PFSK-1 (cell line): ENCODE measurements at regions not wholly inside any gene's neighbourhood (a gene's known extent, or its start where the extent isn't known, plus 50 kb on each side); places are given as distances from the start of the nearest gene placed in this dataset.

Experiments
- FOXP2 ChIP-seq: optimal IDR thresholded peaks from 2 replicates; pipeline ENCODE3; 2011; ENCODE audit warnings: borderline replicate concordance, control low read depth, inconsistent platforms; ENCODE audit not compliant: insufficient read depth; ENCODE audit errors: extremely low read length, extremely low read depth
- POLR2AphosphoS5 ChIP-seq: IDR thresholded peaks from 2 replicates; pipeline ENCODE4 v1.6.1; 2012; ENCODE audit warnings: low read depth, mild to moderate bottlenecking, control low read depth, low read length, moderate library complexity
- SIN3A ChIP-seq: IDR thresholded peaks from 2 replicates; pipeline ENCODE4 v1.6.1; 2012; ENCODE audit warnings: mild to moderate bottlenecking, low read length, moderate library complexity, borderline replicate concordance; ENCODE audit not compliant: insufficient read depth
- TAF1 ChIP-seq: IDR thresholded peaks from 2 replicates; pipeline ENCODE4 v1.6.1; 2012; ENCODE audit warnings: low read length, control low read depth, borderline replicate concordance; ENCODE audit not compliant: insufficient read depth
- TF ChIP-seq, protein P1 (sequence below), 2 experiments: IDR thresholded peaks; 2 replicates each; pipeline versions ENCODE4 v1.6.1 to v1.8.0; 2011 to 2012; ENCODE audit warnings: low read depth in 2 of 2, low read length in 2 of 2, control low read depth in 1 of 2, inconsistent platforms in 1 of 2, mild to moderate bottlenecking in 1 of 2, moderate library complexity in 1 of 2; ENCODE audit not compliant: insufficient read depth in 1 of 2

DNA sequence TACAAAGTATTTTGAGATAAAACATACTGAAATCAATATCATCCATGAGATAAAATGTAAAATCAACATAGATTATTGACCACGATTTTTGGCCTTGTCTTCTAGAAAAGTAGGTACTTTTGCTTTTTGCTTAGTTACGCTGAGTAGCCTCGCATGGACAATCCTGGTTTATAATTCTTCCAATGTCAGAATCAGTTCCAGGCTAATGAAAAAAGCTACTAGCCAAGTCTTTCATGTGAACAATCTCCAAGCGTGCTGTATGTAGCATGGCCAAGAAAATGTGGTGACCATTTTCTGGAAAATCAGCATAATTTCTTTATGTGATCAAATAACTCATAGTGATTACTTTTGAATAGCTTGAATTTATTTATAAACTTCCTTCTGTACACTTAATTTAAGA lies 145.8 kb downstream of the NTMT2 start:
- TF ChIP-seq TAF1 = no peak
- no peak for TF ChIP-seq FOXP2
- no peak for TF ChIP-seq SIN3A
- no peak for TF ChIP-seq POLR2AphosphoS5
- TF ChIP-seq, protein P1, sequence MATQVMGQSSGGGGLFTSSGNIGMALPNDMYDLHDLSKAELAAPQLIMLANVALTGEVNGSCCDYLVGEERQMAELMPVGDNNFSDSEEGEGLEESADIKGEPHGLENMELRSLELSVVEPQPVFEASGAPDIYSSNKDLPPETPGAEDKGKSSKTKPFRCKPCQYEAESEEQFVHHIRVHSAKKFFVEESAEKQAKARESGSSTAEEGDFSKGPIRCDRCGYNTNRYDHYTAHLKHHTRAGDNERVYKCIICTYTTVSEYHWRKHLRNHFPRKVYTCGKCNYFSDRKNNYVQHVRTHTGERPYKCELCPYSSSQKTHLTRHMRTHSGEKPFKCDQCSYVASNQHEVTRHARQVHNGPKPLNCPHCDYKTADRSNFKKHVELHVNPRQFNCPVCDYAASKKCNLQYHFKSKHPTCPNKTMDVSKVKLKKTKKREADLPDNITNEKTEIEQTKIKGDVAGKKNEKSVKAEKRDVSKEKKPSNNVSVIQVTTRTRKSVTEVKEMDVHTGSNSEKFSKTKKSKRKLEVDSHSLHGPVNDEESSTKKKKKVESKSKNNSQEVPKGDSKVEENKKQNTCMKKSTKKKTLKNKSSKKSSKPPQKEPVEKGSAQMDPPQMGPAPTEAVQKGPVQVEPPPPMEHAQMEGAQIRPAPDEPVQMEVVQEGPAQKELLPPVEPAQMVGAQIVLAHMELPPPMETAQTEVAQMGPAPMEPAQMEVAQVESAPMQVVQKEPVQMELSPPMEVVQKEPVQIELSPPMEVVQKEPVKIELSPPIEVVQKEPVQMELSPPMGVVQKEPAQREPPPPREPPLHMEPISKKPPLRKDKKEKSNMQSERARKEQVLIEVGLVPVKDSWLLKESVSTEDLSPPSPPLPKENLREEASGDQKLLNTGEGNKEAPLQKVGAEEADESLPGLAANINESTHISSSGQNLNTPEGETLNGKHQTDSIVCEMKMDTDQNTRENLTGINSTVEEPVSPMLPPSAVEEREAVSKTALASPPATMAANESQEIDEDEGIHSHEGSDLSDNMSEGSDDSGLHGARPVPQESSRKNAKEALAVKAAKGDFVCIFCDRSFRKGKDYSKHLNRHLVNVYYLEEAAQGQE (IDR thresholded peaks at IDR 0.05; ENCODE audit: insufficient read depth in 1 of 2, low read depth in 2 of 2, low read length in 2 of 2) = no peak

DNA sequence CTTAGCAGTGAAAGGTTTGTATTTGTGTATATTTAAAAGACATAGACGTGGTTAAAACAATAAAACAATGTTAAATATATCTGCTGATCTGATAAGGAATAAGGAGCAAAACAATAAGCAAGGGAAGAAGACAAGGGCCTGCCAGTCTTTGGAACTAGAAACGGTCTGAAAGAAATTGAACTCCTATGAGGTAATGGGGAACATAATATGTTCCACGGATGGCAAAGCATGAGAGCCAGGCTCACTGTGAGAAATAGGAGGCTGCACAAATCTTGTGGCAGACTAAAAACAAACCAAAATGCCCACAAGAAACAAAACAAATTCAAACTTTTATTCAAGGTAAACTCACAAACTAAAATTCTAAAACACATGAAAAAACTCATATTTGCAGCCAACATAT lies 150.5 kb downstream of the NTMT2 start:
- no peak for TF ChIP-seq SIN3A
- TF ChIP-seq, protein P1 (IDR thresholded peaks at IDR 0.05; ENCODE audit: insufficient read depth in 1 of 2, low read depth in 2 of 2, low read length in 2 of 2) = no peak
- no peak for TF ChIP-seq POLR2AphosphoS5
- TF ChIP-seq FOXP2 = no peak
- TF ChIP-seq TAF1 = no peak

DNA sequence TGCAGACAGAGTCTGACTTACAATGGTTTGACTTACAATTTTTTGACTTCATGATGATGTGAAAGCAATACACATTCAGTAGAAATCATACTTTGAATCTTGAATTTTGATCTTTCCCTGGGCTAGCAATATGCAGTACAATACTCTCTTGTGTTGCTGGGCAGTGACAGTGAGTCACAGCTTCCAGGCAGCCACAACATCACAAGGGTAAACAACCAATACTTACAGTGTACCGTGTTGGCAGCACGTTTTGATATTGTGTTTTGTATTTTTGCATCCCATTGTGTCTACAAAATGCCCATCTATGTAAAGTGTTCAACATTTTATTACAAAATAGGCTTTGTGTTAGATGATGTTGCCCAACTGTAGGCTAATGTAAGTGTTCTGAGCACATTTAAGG lies 150.9 kb downstream of the NTMT2 start:
- TF ChIP-seq POLR2AphosphoS5 (no peak), FOXP2 (peak; percentile 42), SIN3A (no peak), TAF1 (no peak)
- TF ChIP-seq, protein P1 (IDR thresholded peaks at IDR 0.05; ENCODE audit: insufficient read depth in 1 of 2, low read depth in 2 of 2, low read length in 2 of 2) = no peak

DNA sequence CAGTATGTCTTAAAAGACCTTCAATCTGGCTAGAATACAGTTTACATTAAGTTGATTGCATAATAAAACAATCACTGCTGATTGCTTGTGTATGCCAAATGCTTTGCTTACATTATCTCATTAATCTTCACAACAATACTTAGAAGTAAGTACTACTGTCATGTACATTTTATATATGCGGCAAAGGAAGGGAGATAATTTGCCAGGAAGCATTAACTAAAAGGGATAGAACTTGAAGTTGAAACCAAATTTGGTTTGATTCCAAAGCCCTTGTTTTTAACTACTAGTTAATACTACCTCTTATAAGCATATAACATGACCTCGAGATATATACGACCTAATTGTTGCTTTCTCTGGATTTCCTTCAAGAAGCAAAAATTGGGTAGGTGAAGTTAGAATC lies 155.8 kb downstream of the NTMT2 start:
- TF ChIP-seq, protein P1 (IDR thresholded peaks at IDR 0.05; ENCODE audit: insufficient read depth in 1 of 2, low read depth in 2 of 2, low read length in 2 of 2) = no peak
- no peak for TF ChIP-seq TAF1

GRCh38 chr1:170303034-170303433 lies 157.3 kb downstream of the NTMT2 start:
- TF ChIP-seq TAF1 = no peak
- TF ChIP-seq, protein P1 (IDR thresholded peaks at IDR 0.05; ENCODE audit: insufficient read depth in 1 of 2, low read depth in 2 of 2, low read length in 2 of 2) = no peak
- TF ChIP-seq SIN3A = no peak
- TF ChIP-seq FOXP2 = no peak
- no peak for TF ChIP-seq POLR2AphosphoS5
